ENCODE measurements at regions not wholly inside any gene's neighbourhood (a gene's known extent, or its start where the extent isn't known, plus 50 kb on each side); places are given as distances from the start of the nearest gene placed in this dataset.

GRCh38 chr1:30151119-30151518 lies 572.3 kb downstream of the MATN1 start:
- no peak for TF ChIP-seq REST (IDR thresholded peaks at IDR 0.05)
- no peak for TF ChIP-seq CTCF (IDR thresholded peaks at IDR 0.05; ENCODE audit: low read depth, low read length, missing input control)
- no peak for TF ChIP-seq JUND (IDR thresholded peaks at IDR 0.05)
- no peak for TF ChIP-seq TAF1 (conservative IDR thresholded peaks at IDR 0.05)
- no peak for TF ChIP-seq RXRA (IDR thresholded peaks at IDR 0.05)
- no peak for TF ChIP-seq ATF3 (IDR thresholded peaks at IDR 0.05)
- no peak for TF ChIP-seq RAD21 (IDR thresholded peaks at IDR 0.05)
- TF ChIP-seq YY1 (IDR thresholded peaks at IDR 0.05): no peak
- no peak for TF ChIP-seq ZBTB33 (IDR thresholded peaks at IDR 0.05)
